Caco-2 (cell line): ENCODE measurements at regions not wholly inside any gene's neighbourhood (a gene's known extent, or its start where the extent isn't known, plus 50 kb on each side); places are given as distances from the start of the nearest gene placed in this dataset.
"Not testable (repeated sequence)": the region's sequence is repeated elsewhere in the genome, so short reads cannot be mapped to it uniquely, and the experiment has no call there.

Experiments used
- BruUV-seq: library from RNA; stranded (reverse); fragments of 400-500 nt; replicated peaks from 2 replicates; lab custom pipeline; 2021; lab: Mats Ljungman, UMichigan
- CTCF ChIA-PET: fragments of 300-600 bp; sonication (Branson Sonifier 250); formaldehyde crosslinking; loops from one replicate; lab custom pipeline; 2022; ENCODE audit warnings: antibody characterized with exemption; lab: Charles Lee
- POLR2A ChIA-PET: fragments of 300-600 bp; sonication (Branson Sonifier 250); formaldehyde crosslinking; loops from one replicate; lab custom pipeline; 2022; ENCODE audit warnings: antibody characterized with exemption; lab: Charles Lee
- DNase-seq, 2 experiments: peaks; one replicate each; pipeline versions ENCODE4 v3.0.0 to v3.0.0-alpha.2; 2020 to 2022
- H3K27me3 ChIP-seq: replicated peaks from 2 replicates; pipeline ENCODE4 v1.6.0; 2011; ENCODE audit warnings: low read length; ENCODE audit not compliant: control insufficient read depth, insufficient read depth
- H3K36me3 ChIP-seq: 2 replicates; pipeline ENCODE4 v1.5.1; 2011; ENCODE audit warnings: low read length; ENCODE audit not compliant: control insufficient read depth, insufficient read depth
- H3K4me1 ChIP-seq: fragments of 250-450 bp; sonication (Bioruptor Pico); 2 replicates; pipeline ENCODE4 v1.5.1; 2020; ENCODE audit warnings: mild to moderate bottlenecking
- H3K4me3 ChIP-seq: 2 replicates; pipeline ENCODE4 v1.5.1; 2011; ENCODE audit warnings: low read depth, mild to moderate bottlenecking, control low read depth, low read length
- H3K9me3 ChIP-seq: fragments of 250-450 bp; sonication (Bioruptor Pico); 2 replicates; pipeline ENCODE4 v1.5.1; 2020; ENCODE audit warnings: mild to moderate bottlenecking, moderate library complexity
- H3K27ac Mint-ChIP-seq: one replicate; pipeline ENCODE4 v1.8.0; 2022; ENCODE audit warnings: mixed read lengths; ENCODE audit not compliant: unreplicated experiment
- H3K27me3 Mint-ChIP-seq: one replicate; pipeline ENCODE4 v1.8.0; 2022; ENCODE audit warnings: mixed read lengths; ENCODE audit not compliant: insufficient read depth, unreplicated experiment
- H3K36me3 Mint-ChIP-seq: one replicate; pipeline ENCODE4 v1.8.0; 2022; ENCODE audit warnings: mild to moderate bottlenecking, mixed read lengths; ENCODE audit not compliant: insufficient read depth, unreplicated experiment
- H3K4me1 Mint-ChIP-seq: one replicate; pipeline ENCODE4 v1.8.0; 2022; ENCODE audit warnings: low read depth, mixed read lengths; ENCODE audit not compliant: unreplicated experiment
- H3K4me3 Mint-ChIP-seq: one replicate; pipeline ENCODE4 v1.8.0; 2022; ENCODE audit warnings: mild to moderate bottlenecking, moderate library complexity, mixed read lengths; ENCODE audit not compliant: unreplicated experiment
- H3K9me3 Mint-ChIP-seq: one replicate; pipeline ENCODE4 v1.8.0; 2022; ENCODE audit warnings: mixed read lengths; ENCODE audit not compliant: unreplicated experiment
- CTCF ChIP-seq, 2 experiments: fragments of 200-600 bp in 1 of 2; IDR thresholded peaks; 1 replicate in 1 of 2; 2 replicates in 1 of 2; pipeline versions ENCODE4 v1.5.1 to v1.8.0; 2011 to 2022; ENCODE audit warnings: antibody characterized with exemption in 1 of 2, control low read depth in 1 of 2, inconsistent platforms in 1 of 2, low read depth in 1 of 2, low read length in 1 of 2, mild to moderate bottlenecking in 1 of 2, moderate library complexity in 1 of 2; ENCODE audit not compliant: insufficient read depth in 1 of 2, severe bottlenecking in 1 of 2, unreplicated experiment in 1 of 2
- intact Hi-C: fragments of 100-400 bp; cut with micrococcal nuclease; formaldehyde crosslinking; loops from one replicate; pipeline ENCODE4 v1.10.0; 2022; ENCODE audit not compliant: unreplicated experiment

GRCh38 chr12:73841963-73842362 lies 695.7 kb upstream of the ATXN7L3B start:
- H3K9me3 Mint-ChIP-seq = no peaks in the 10 kb centered on the region
- no peaks in the 10 kb centered on the region for H3K4me1 Mint-ChIP-seq
- no peaks in the 10 kb centered on the region for H3K36me3 ChIP-seq
- peaks cover 2% of the 10 kb centered on the region for H3K27me3 Mint-ChIP-seq
- ChIA-PET POLR2A (no interaction called here), CTCF (no interaction called here)
- no peak for DNase-seq
- BruUV-seq = no TSS peak
- no peaks in the 10 kb centered on the region for H3K9me3 ChIP-seq
- no peaks in the 10 kb centered on the region for H3K4me1 ChIP-seq
- H3K36me3 Mint-ChIP-seq = no peaks in the 10 kb centered on the region
- no peak overlapping the region for H3K4me3 Mint-ChIP-seq
- intact Hi-C loops = no loop called here
- no peaks in the 10 kb centered on the region for H3K27me3 ChIP-seq
- no peak overlapping the region for H3K4me3 ChIP-seq
- no peak for TF ChIP-seq CTCF (IDR thresholded peaks at IDR 0.05; ENCODE audit: insufficient read depth in 1 of 2, low read depth in 1 of 2, low read length in 1 of 2, severe bottlenecking in 1 of 2, unreplicated experiment in 1 of 2)
- H3K27ac Mint-ChIP-seq = no peak overlapping the region

GRCh38 chr12:73863546-73863945 lies 674.1 kb upstream of the ATXN7L3B start:
- no TSS peak for BruUV-seq

GRCh38 chr12:73867147-73867546 lies 670.5 kb upstream of the ATXN7L3B start:
- Histone ChIP-seq H3K27me3 (no peaks in the 10 kb centered on the region), H3K36me3 (no peaks in the 10 kb centered on the region), H3K4me3 (no peak overlapping the region), H3K4me1 (no peaks in the 10 kb centered on the region), H3K9me3 (no peaks in the 10 kb centered on the region; the same call in 1 of the 2 replicates)
- Mint-ChIP-seq H3K4me3 (no peak overlapping the region), H3K4me1 (no peaks in the 10 kb centered on the region), H3K9me3 (no peaks in the 10 kb centered on the region), H3K27me3 (no peaks in the 10 kb centered on the region), H3K27ac (no peak overlapping the region), H3K36me3 (no peaks in the 10 kb centered on the region)
- DNase-seq = no peak
- BruUV-seq = no TSS peak
- CTCF ChIA-PET = no interaction called here
- POLR2A ChIA-PET = no interaction called here
- TF ChIP-seq CTCF (IDR thresholded peaks at IDR 0.05; ENCODE audit: insufficient read depth in 1 of 2, low read depth in 1 of 2, low read length in 1 of 2, severe bottlenecking in 1 of 2, unreplicated experiment in 1 of 2) = no peak
- intact Hi-C loops = no loop called here

More at GRCh38 chr12:73863546-73863945, 674.1 kb upstream of the ATXN7L3B start:
- TF ChIP-seq CTCF (IDR thresholded peaks at IDR 0.05; ENCODE audit: insufficient read depth in 1 of 2, low read depth in 1 of 2, low read length in 1 of 2, severe bottlenecking in 1 of 2, unreplicated experiment in 1 of 2) = no peak
- H3K27me3 Mint-ChIP-seq = no peaks in the 10 kb centered on the region
- ChIA-PET CTCF (no interaction called here), POLR2A (no interaction called here)
- H3K4me3 Mint-ChIP-seq = no peak overlapping the region
- Histone ChIP-seq H3K27me3 (no peaks in the 10 kb centered on the region), H3K4me3 (no peak overlapping the region), H3K36me3 (no peaks in the 10 kb centered on the region), H3K9me3 (no peaks in the 10 kb centered on the region), H3K4me1 (no peaks in the 10 kb centered on the region)
- H3K4me1 Mint-ChIP-seq = no peaks in the 10 kb centered on the region
- H3K9me3 Mint-ChIP-seq = no peaks in the 10 kb centered on the region
- no peak overlapping the region for H3K27ac Mint-ChIP-seq
- no peaks in the 10 kb centered on the region for H3K36me3 Mint-ChIP-seq
- intact Hi-C loops = no loop called here
- DNase-seq = no peak

- DNase-seq, H3K9me3 Mint-ChIP-seq, intact Hi-C loops, H3K4me3 Mint-ChIP-seq, BruUV-seq, H3K4me1 Mint-ChIP-seq, CTCF ChIA-PET, H3K27ac Mint-ChIP-seq, POLR2A ChIA-PET, H3K36me3 ChIP-seq, H3K9me3 ChIP-seq, H3K27me3 Mint-ChIP-seq, H3K36me3 Mint-ChIP-seq, H3K27me3 ChIP-seq, H3K4me1 ChIP-seq, H3K4me3 ChIP-seq: not testable (repeated sequence)
Measured at GRCh38 chr12:73877291-73877690, 660.3 kb upstream of the ATXN7L3B start.
